Calu3 (cell line): ENCODE measurements at regions not wholly inside any gene's neighbourhood (a gene's known extent, or its start where the extent isn't known, plus 50 kb on each side); places are given as distances from the start of the nearest gene placed in this dataset.

Experiments
- BruUV-seq: library from RNA; stranded (reverse); fragments of 400-500 nt; replicated peaks from 2 replicates; lab custom pipeline; 2021; lab: Mats Ljungman, UMichigan
- CTCF ChIA-PET: fragments of 300-600 bp; sonication (Branson Sonifier 250); formaldehyde crosslinking; loops from one replicate; lab custom pipeline; 2022; ENCODE audit warnings: antibody characterized with exemption; lab: Charles Lee
- DNase-seq: peaks from one replicate; pipeline ENCODE4 v3.0.0; 2022
- H3K27ac Mint-ChIP-seq: one replicate; pipeline ENCODE4 v1.8.0; 2022; ENCODE audit warnings: mixed read lengths; ENCODE audit not compliant: unreplicated experiment
- H3K27me3 Mint-ChIP-seq: one replicate; pipeline ENCODE4 v1.8.0; 2022; ENCODE audit warnings: mixed read lengths; ENCODE audit not compliant: unreplicated experiment
- H3K36me3 Mint-ChIP-seq: one replicate; pipeline ENCODE4 v1.8.0; 2022; ENCODE audit warnings: mild to moderate bottlenecking, moderate library complexity, mixed read lengths; ENCODE audit not compliant: insufficient read depth, unreplicated experiment
- H3K4me1 Mint-ChIP-seq: one replicate; pipeline ENCODE4 v1.8.0; 2022; ENCODE audit warnings: mild to moderate bottlenecking, low read depth, mixed read lengths; ENCODE audit not compliant: unreplicated experiment
- H3K4me3 Mint-ChIP-seq: one replicate; pipeline ENCODE4 v1.8.0; 2022; ENCODE audit warnings: mild to moderate bottlenecking, low read depth, moderate library complexity, mixed read lengths; ENCODE audit not compliant: unreplicated experiment
- H3K9me3 Mint-ChIP-seq: one replicate; pipeline ENCODE4 v1.8.0; 2022; ENCODE audit warnings: low read depth, mixed read lengths; ENCODE audit not compliant: unreplicated experiment
- CTCF ChIP-seq: fragments of 200-600 bp; IDR thresholded peaks from one replicate; pipeline ENCODE4 v1.8.0; 2022; ENCODE audit warnings: antibody characterized with exemption; ENCODE audit not compliant: unreplicated experiment
- intact Hi-C: fragments of 100-400 bp; cut with micrococcal nuclease; formaldehyde crosslinking; loops from one replicate; pipeline ENCODE4 v1.10.0; 2022; ENCODE audit not compliant: unreplicated experiment

- Mint-ChIP-seq H3K27me3 (no peaks in the 10 kb centered on the region), H3K36me3 (no peaks in the 10 kb centered on the region), H3K4me3 (no peak overlapping the region), H3K27ac (no peak overlapping the region), H3K4me1 (no peaks in the 10 kb centered on the region), H3K9me3 (no peaks in the 10 kb centered on the region)
- no peak for TF ChIP-seq CTCF
- no peak for DNase-seq
- intact Hi-C loops = no loop called here
- no TSS peak for BruUV-seq
- CTCF ChIA-PET = no interaction called here
Observed at GRCh38 chr2:185934232-185934631, 195.6 kb downstream of the FSIP2 start.

DNA sequence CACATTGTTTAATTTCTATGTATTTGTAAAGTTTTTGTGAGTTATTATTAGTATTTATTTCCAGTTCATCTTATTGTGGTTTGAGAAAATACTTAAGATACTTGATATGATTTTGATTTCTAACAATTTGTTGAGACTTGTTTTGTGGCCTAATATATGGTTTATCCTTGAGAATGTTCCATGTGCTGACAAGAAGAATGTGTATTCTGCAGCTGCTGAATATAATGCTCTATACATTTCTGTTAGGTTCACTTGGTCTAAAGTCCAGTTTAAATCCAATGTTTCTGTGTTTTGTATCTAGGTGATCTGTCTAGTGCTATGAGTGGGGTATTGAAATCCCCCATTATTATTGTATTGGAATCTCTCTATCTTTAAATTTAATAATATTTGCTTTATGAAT lies 201.3 kb downstream of the FSIP2 start:
- Mint-ChIP-seq H3K4me3 (no peak overlapping the region), H3K36me3 (no peaks in the 10 kb centered on the region), H3K4me1 (no peaks in the 10 kb centered on the region), H3K9me3 (peaks cover 8% of the 10 kb centered on the region), H3K27me3 (no peaks in the 10 kb centered on the region), H3K27ac (no peak overlapping the region)
- TF ChIP-seq CTCF = no peak
- no peak for DNase-seq
- intact Hi-C loops = no loop called here
- CTCF ChIA-PET = no interaction called here
- no TSS peak for BruUV-seq

GRCh38 chr2:185942855-185943254 lies 204.3 kb downstream of the FSIP2 start:
- Mint-ChIP-seq H3K27me3 (no peaks in the 10 kb centered on the region), H3K4me3 (no peak overlapping the region), H3K27ac (no peak overlapping the region), H3K9me3 (peaks cover 8% of the 10 kb centered on the region), H3K4me1 (no peaks in the 10 kb centered on the region), H3K36me3 (no peaks in the 10 kb centered on the region)
- CTCF ChIA-PET = no interaction called here
- BruUV-seq = no TSS peak
- no peak for DNase-seq
- intact Hi-C loops = no loop called here
- no peak for TF ChIP-seq CTCF

GRCh38 chr2:185947722-185948121 lies 209.1 kb downstream of the FSIP2 start:
- no TSS peak for BruUV-seq
- TF ChIP-seq CTCF = no peak
- CTCF ChIA-PET = interaction anchor here (0.7 kb wide), 1 partner anchor 98 kb away, joined by 3 read pairs; no protein-coding TSS in a partner anchor
- Mint-ChIP-seq H3K4me3 (no peak overlapping the region), H3K27me3 (no peaks in the 10 kb centered on the region), H3K36me3 (no peaks in the 10 kb centered on the region), H3K9me3 (peaks cover 6% of the 10 kb centered on the region), H3K4me1 (no peaks in the 10 kb centered on the region), H3K27ac (no peak overlapping the region)
- intact Hi-C loops = no loop called here
- DNase-seq = no peak
